ENCODE measurements at regions not wholly inside any gene's neighbourhood (a gene's known extent, or its start where the extent isn't known, plus 50 kb on each side); places are given as distances from the start of the nearest gene placed in this dataset.

- Histone ChIP-seq H3K4me1 (peaks cover 10% of the 10 kb centered on the region), H3F3A (ENCODE audit: low read depth) (no peaks in the 10 kb centered on the region), H3K27ac (no peak overlapping the region), H3K9ac (no peak overlapping the region), H4K20me1 (ENCODE audit: low read depth) (no peaks in the 10 kb centered on the region), H3K27me3 (no peaks in the 10 kb centered on the region), H3K4me3 (no peak overlapping the region), H2AFZ (replicated peaks) (no peak overlapping the region), H3K36me3 (no peaks in the 10 kb centered on the region), H3K79me2 (ENCODE audit: low read depth) (no peaks in the 10 kb centered on the region), H3K4me2 (no peak overlapping the region), H3K9me3 (ENCODE audit: low read depth) (no peaks in the 10 kb centered on the region)
- Mint-ChIP-seq H3K4me3 (no peak overlapping the region), H3K36me3 (no peaks in the 10 kb centered on the region), H3K9me3 (no peaks in the 10 kb centered on the region), H3K27me3 (ENCODE audit: insufficient read depth, low read depth) (peaks cover 3% of the 10 kb centered on the region), H3K27ac (no peak overlapping the region), H3K4me1 (peaks cover 27% of the 10 kb centered on the region)
- DNase-seq (ENCODE audit: low spot score): no peak
- TF ChIP-seq EZH2phosphoT487 (IDR thresholded peaks at IDR 0.05) (no peak), CTCF (IDR thresholded peaks at IDR 0.05) (no peak), EZH2 (IDR thresholded peaks at IDR 0.05) (no peak)
These were observed 97.5 kb downstream of the IRX2 start for GRCh38 chr5:2653991-2654390.

- H3K27ac Mint-ChIP-seq: no peak overlapping the region
- H3F3A ChIP-seq (ENCODE audit: low read depth): no peaks in the 10 kb centered on the region
- H3K27me3 ChIP-seq: no peaks in the 10 kb centered on the region
- no peak overlapping the region for H3K9ac ChIP-seq
- H3K36me3 ChIP-seq: no peaks in the 10 kb centered on the region
- H3K27ac ChIP-seq: no peak overlapping the region
- no peak for DNase-seq (ENCODE audit: low spot score)
- H3K4me3 ChIP-seq: no peak overlapping the region
- no peaks in the 10 kb centered on the region for H3K79me2 ChIP-seq (ENCODE audit: low read depth)
- no peak overlapping the region for H2AFZ ChIP-seq (replicated peaks)
- no peaks in the 10 kb centered on the region for H3K9me3 ChIP-seq (ENCODE audit: low read depth)
- H3K36me3 Mint-ChIP-seq: no peaks in the 10 kb centered on the region
- TF ChIP-seq EZH2 (IDR thresholded peaks at IDR 0.05): no peak
- TF ChIP-seq EZH2phosphoT487 (IDR thresholded peaks at IDR 0.05): no peak
- TF ChIP-seq CTCF (IDR thresholded peaks at IDR 0.05): no peak
- no peaks in the 10 kb centered on the region for H3K9me3 Mint-ChIP-seq
- H3K4me3 Mint-ChIP-seq: no peak overlapping the region
- H3K4me2 ChIP-seq: no peak overlapping the region
- H4K20me1 ChIP-seq (ENCODE audit: low read depth): no peaks in the 10 kb centered on the region
- peaks cover 10% of the 10 kb centered on the region for H3K4me1 ChIP-seq
- H3K27me3 Mint-ChIP-seq (ENCODE audit: insufficient read depth, low read depth): peaks cover 2% of the 10 kb centered on the region
- H3K4me1 Mint-ChIP-seq: peaks cover 16% of the 10 kb centered on the region
These were observed 100.4 kb downstream of the IRX2 start for GRCh38 chr5:2651116-2651515.

- no peak overlapping the region for H3K27ac ChIP-seq
- H4K20me1 ChIP-seq (ENCODE audit: low read depth): no peaks in the 10 kb centered on the region
- no peak overlapping the region for H3K4me3 Mint-ChIP-seq
- no peaks in the 10 kb centered on the region for H3K36me3 ChIP-seq
- H3K9ac ChIP-seq: no peak overlapping the region
- H3K27me3 ChIP-seq: no peaks in the 10 kb centered on the region
- no peaks in the 10 kb centered on the region for H3K9me3 ChIP-seq (ENCODE audit: low read depth)
- no peak overlapping the region for H3K4me3 ChIP-seq
- peaks cover 12% of the 10 kb centered on the region for H3K9me3 Mint-ChIP-seq
- H3K27me3 Mint-ChIP-seq (ENCODE audit: insufficient read depth, low read depth): peaks cover 2% of the 10 kb centered on the region
- H3K79me2 ChIP-seq (ENCODE audit: low read depth): no peaks in the 10 kb centered on the region
- no peak overlapping the region for H3K27ac Mint-ChIP-seq
- peaks cover 20% of the 10 kb centered on the region for H3K4me1 Mint-ChIP-seq
- DNase-seq (ENCODE audit: low spot score): no peak
- H2AFZ ChIP-seq (replicated peaks): no peak overlapping the region
- TF ChIP-seq EZH2phosphoT487 (IDR thresholded peaks at IDR 0.05) (no peak), CTCF (IDR thresholded peaks at IDR 0.05) (no peak), EZH2 (IDR thresholded peaks at IDR 0.05) (no peak)
- no peaks in the 10 kb centered on the region for H3F3A ChIP-seq (ENCODE audit: low read depth)
- H3K4me1 ChIP-seq: peaks cover 5% of the 10 kb centered on the region
- no peaks in the 10 kb centered on the region for H3K36me3 Mint-ChIP-seq
- no peak overlapping the region for H3K4me2 ChIP-seq
These were observed 108.7 kb downstream of the IRX2 start for GRCh38 chr5:2642684-2643345.

Data from neural progenitor cell (in vitro differentiated cells).